ENCODE measurements at regions not wholly inside any gene's neighbourhood (a gene's known extent, or its start where the extent isn't known, plus 50 kb on each side); places are given as distances from the start of the nearest gene placed in this dataset.

DNA sequence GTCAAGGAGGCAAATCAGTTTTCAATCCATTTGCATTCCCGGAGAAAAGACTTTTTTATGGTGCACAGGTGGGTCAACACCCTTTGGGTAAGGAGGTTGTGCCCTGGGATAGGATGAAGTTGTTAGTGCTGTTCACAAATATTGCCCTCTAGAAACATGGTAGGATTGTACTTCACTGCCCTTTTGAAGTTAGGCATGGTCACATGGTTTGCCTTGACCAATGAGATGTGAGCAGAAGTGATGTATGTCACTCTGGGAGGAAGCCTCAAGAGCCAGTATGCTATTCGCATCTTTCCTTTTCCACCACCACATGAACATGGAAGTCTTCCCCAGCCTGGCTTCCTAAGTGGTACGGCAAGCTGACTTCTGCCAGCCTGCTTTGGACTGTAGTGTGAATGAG, 182.7 kb downstream of the TMX1 start:
- no peak for TF ChIP-seq POLR2A (IDR thresholded peaks at IDR 0.05)
- TF ChIP-seq, protein P1, sequence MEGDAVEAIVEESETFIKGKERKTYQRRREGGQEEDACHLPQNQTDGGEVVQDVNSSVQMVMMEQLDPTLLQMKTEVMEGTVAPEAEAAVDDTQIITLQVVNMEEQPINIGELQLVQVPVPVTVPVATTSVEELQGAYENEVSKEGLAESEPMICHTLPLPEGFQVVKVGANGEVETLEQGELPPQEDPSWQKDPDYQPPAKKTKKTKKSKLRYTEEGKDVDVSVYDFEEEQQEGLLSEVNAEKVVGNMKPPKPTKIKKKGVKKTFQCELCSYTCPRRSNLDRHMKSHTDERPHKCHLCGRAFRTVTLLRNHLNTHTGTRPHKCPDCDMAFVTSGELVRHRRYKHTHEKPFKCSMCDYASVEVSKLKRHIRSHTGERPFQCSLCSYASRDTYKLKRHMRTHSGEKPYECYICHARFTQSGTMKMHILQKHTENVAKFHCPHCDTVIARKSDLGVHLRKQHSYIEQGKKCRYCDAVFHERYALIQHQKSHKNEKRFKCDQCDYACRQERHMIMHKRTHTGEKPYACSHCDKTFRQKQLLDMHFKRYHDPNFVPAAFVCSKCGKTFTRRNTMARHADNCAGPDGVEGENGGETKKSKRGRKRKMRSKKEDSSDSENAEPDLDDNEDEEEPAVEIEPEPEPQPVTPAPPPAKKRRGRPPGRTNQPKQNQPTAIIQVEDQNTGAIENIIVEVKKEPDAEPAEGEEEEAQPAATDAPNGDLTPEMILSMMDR (IDR thresholded peaks at IDR 0.05) = no peak

Measured in adrenal gland (tissue), 5 donors.